PC-3 (cell line): ENCODE measurements at regions not wholly inside any gene's neighbourhood (a gene's known extent, or its start where the extent isn't known, plus 50 kb on each side); places are given as distances from the start of the nearest gene placed in this dataset.

Experiments
- ATAC-seq: fragments of 200-7000 bp; cut with Tn5 transposase; 2 replicates; pipeline ENCODE4 v1.9.1; 2020; ENCODE audit warnings: mild to moderate bottlenecking, moderate library complexity
- BruUV-seq: library from RNA; stranded (reverse); fragments of 400-500 nt; replicated peaks from 2 replicates; lab custom pipeline; 2021; lab: Mats Ljungman, UMichigan
- CTCF ChIA-PET: fragments of 300-600 bp; sonication (Branson Sonifier 250); formaldehyde crosslinking; loops from one replicate; lab custom pipeline; 2022; ENCODE audit warnings: antibody characterized with exemption; lab: Charles Lee
- POLR2A ChIA-PET: fragments of 300-600 bp; sonication (Branson Sonifier 250); formaldehyde crosslinking; loops from one replicate; lab custom pipeline; 2022; ENCODE audit warnings: antibody characterized with exemption; ENCODE audit not compliant: unreplicated experiment; lab: Charles Lee
- DNase-seq: peaks from one replicate; pipeline ENCODE4 v3.0.0-alpha.2; 2015
- H2AFZ ChIP-seq: fragments of 300-600 bp; sonication (generic); 2 replicates; pipeline ENCODE4 v1.6.0; 2016; ENCODE audit warnings: antibody characterized with exemption, low read length
- H3F3A ChIP-seq: fragments of 300-600 bp; sonication (generic); one replicate; pipeline ENCODE4 v1.6.0; 2017; ENCODE audit warnings: antibody characterized with exemption, low read length, control low read depth, mild to moderate bottlenecking; ENCODE audit not compliant: unreplicated experiment
- H3K27ac ChIP-seq: fragments of 300-600 bp; sonication (generic); 2 replicates; pipeline ENCODE4 v1.5.1; 2016; ENCODE audit warnings: mild to moderate bottlenecking, low read length
- H3K27me3 ChIP-seq: fragments of 300-600 bp; sonication (generic); 2 replicates; pipeline ENCODE4 v1.6.1; 2016; ENCODE audit warnings: low read length, mixed read lengths
- H3K36me3 ChIP-seq: fragments of 300-600 bp; sonication (generic); 2 replicates; pipeline ENCODE4 v1.6.1; 2016; ENCODE audit warnings: low read depth, mixed run types, low read length, mixed read lengths
- H3K4me1 ChIP-seq: fragments of 300-600 bp; sonication (generic); 2 replicates; pipeline ENCODE4 v1.5.1; 2016; ENCODE audit warnings: low read length; ENCODE audit not compliant: insufficient read depth
- H3K4me2 ChIP-seq: fragments of 300-600 bp; sonication (generic); 2 replicates; pipeline ENCODE4 v1.6.0; 2016; ENCODE audit warnings: low read length
- H3K4me3 ChIP-seq: fragments of 300-600 bp; sonication (generic); 2 replicates; pipeline ENCODE4 v1.5.1; 2016; ENCODE audit warnings: mild to moderate bottlenecking, low read length, mixed read lengths
- H3K79me2 ChIP-seq: fragments of 300-600 bp; sonication (generic); 2 replicates; pipeline ENCODE4 v1.6.1; 2017; ENCODE audit warnings: low read length, mixed read lengths
- H3K9ac ChIP-seq: fragments of 300-600 bp; sonication (generic); 2 replicates; pipeline ENCODE4 v1.6.0; 2016; ENCODE audit warnings: mild to moderate bottlenecking, low read length
- H3K9me2 ChIP-seq: fragments of 300-600 bp; sonication (generic); replicated peaks from 2 replicates; pipeline ENCODE4 v1.6.1; 2016; ENCODE audit warnings: mixed run types, low read length, mixed read lengths
- H3K9me3 ChIP-seq: fragments of 300-600 bp; sonication (generic); 2 replicates; pipeline ENCODE4 v1.6.1; 2016; ENCODE audit warnings: low read length, mixed read lengths
- H4K20me1 ChIP-seq: fragments of 300-600 bp; sonication (generic); 2 replicates; pipeline ENCODE4 v1.6.1; 2016; ENCODE audit warnings: low read length, mixed read lengths
- EZH2 ChIP-seq: fragments of 300-600 bp; sonication (generic); IDR thresholded peaks from one replicate; pipeline ENCODE4 v1.6.1; 2017; ENCODE audit warnings: antibody characterized with exemption, mild to moderate bottlenecking, low read length; ENCODE audit not compliant: unreplicated experiment
- EZH2phosphoT487 ChIP-seq: fragments of 300-600 bp; sonication (generic); IDR thresholded peaks from 2 replicates; pipeline ENCODE4 v1.6.1; 2018; ENCODE audit warnings: mild to moderate bottlenecking, antibody characterized with exemption, low read length, borderline replicate concordance
- intact Hi-C: fragments of 100-400 bp; cut with micrococcal nuclease; formaldehyde crosslinking; loops from 2 replicates; pipeline ENCODE4 v1.9.0; 2023
- TF ChIP-seq, protein P1 (sequence below): fragments of 300-600 bp; sonication (generic); conservative IDR thresholded peaks from 2 replicates; pipeline ENCODE4 v1.5.1; 2017; ENCODE audit warnings: antibody characterized with exemption, low read depth, mild to moderate bottlenecking, low read length

DNA sequence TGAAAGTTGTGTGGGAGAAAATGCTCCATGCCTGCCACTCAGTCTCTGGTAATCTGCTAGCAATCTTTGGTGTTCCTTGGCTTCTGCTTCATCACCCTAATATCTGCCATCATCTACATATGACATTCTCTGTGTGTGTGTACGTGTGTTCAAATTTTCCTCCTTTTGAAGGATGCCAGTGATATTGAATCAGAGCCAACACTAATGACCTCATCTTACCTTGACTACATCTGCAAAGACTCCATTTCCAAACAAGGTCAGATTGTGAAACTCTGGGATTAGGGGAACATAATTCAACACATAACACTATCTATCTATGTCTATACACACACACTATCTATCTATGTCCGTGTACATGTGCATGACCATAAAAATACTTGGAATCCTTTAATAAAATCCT is 81.4 kb upstream of the IRS2 start:
- POLR2A ChIA-PET: no interaction called here
- Histone ChIP-seq H3K9me2 (no peaks in the 10 kb centered on the region), H3K4me3 (no peak overlapping the region), H3K4me1 (peaks cover 37% of the 10 kb centered on the region), H3K27me3 (no peaks in the 10 kb centered on the region), H3K36me3 (no peaks in the 10 kb centered on the region), H3K79me2 (no peaks in the 10 kb centered on the region), H3K9me3 (no peaks in the 10 kb centered on the region), H4K20me1 (no peaks in the 10 kb centered on the region), H2AFZ (no peak overlapping the region), H3F3A (no peaks in the 10 kb centered on the region), H3K27ac (no peak overlapping the region), H3K9ac (no peak overlapping the region), H3K4me2 (no peak overlapping the region)
- no peak for ATAC-seq
- TF ChIP-seq EZH2 (no peak), EZH2phosphoT487 (no peak)
- TF ChIP-seq, protein P1, sequence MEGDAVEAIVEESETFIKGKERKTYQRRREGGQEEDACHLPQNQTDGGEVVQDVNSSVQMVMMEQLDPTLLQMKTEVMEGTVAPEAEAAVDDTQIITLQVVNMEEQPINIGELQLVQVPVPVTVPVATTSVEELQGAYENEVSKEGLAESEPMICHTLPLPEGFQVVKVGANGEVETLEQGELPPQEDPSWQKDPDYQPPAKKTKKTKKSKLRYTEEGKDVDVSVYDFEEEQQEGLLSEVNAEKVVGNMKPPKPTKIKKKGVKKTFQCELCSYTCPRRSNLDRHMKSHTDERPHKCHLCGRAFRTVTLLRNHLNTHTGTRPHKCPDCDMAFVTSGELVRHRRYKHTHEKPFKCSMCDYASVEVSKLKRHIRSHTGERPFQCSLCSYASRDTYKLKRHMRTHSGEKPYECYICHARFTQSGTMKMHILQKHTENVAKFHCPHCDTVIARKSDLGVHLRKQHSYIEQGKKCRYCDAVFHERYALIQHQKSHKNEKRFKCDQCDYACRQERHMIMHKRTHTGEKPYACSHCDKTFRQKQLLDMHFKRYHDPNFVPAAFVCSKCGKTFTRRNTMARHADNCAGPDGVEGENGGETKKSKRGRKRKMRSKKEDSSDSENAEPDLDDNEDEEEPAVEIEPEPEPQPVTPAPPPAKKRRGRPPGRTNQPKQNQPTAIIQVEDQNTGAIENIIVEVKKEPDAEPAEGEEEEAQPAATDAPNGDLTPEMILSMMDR: no peak
- DNase-seq: no peak
- CTCF ChIA-PET: no interaction called here
- BruUV-seq: no TSS peak
- intact Hi-C loops: no loop called here

DNA sequence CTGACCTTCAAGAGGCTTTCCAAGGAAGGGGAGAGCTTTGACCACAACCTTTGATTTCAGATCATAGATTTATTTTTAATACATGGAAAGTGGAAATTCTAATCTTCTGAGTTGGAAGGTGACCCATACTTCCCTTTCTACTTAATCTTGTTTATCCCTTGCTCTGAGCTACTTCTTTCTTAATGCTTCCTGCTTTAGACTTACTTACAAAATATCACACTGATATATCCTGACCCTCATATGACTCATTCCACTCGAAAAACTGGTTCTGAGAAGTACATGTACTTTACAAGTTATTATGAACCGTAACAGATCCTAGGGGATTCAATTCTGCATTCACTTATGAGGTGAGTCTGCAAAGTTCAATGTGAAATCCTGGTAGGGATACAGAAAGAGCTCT is 76.2 kb upstream of the IRS2 start:
- POLR2A ChIA-PET: interaction anchor here (0.7 kb wide), 1 partner anchor 65 kb away, joined by 3 read pairs; no protein-coding TSS in a partner anchor
- peak; percentile 91 for ATAC-seq
- no peak overlapping the region for H2AFZ ChIP-seq

DNA sequence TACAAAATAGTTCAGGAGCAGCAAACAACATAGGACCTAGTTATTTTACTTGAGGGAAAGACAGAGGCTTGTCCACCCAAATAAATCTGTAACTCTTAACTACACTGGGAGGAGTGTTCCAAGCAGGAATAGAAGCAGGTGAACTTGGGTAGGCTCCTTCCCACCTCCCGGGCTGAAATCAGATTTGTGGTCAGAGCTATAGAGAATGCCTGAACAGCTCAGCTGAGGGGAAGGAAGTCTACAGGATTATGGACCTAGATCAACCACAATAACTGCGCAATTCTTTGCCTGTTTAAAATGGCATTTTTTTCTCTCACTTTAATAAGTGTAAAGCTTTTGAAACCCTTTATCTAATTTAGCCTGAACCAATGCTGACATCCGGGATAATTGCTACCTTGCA is 73.5 kb upstream of the IRS2 start:
- H3K9me2 ChIP-seq: no peaks in the 10 kb centered on the region
- H4K20me1 ChIP-seq: no peaks in the 10 kb centered on the region
- intact Hi-C loops: loop anchor here (5.0 kb wide), 2 partner anchors 157 to 247 kb away; no protein-coding TSS in a partner anchor
- ATAC-seq (no peak), DNase-seq (peak; percentile 8)
- H2AFZ ChIP-seq: no peak overlapping the region
- H3K79me2 ChIP-seq: no peaks in the 10 kb centered on the region
- H3K4me1 ChIP-seq: peaks cover 24% of the 10 kb centered on the region
- ChIA-PET CTCF (no interaction called here), POLR2A (no interaction called here)
- H3K27ac ChIP-seq: no peak overlapping the region
- no peak overlapping the region for H3K4me3 ChIP-seq
- no peak overlapping the region for H3K4me2 ChIP-seq
- no peaks in the 10 kb centered on the region for H3K9me3 ChIP-seq
- H3K27me3 ChIP-seq: no peaks in the 10 kb centered on the region
- no peaks in the 10 kb centered on the region for H3K36me3 ChIP-seq
- H3K9ac ChIP-seq: no peak overlapping the region
- TF ChIP-seq, protein P1: no peak
- no peak for TF ChIP-seq EZH2
- TF ChIP-seq EZH2phosphoT487: no peak
- BruUV-seq: no TSS peak
- no peaks in the 10 kb centered on the region for H3F3A ChIP-seq

More for the DNA sequence above, 76.2 kb upstream of the IRS2 start:
- H3K27ac ChIP-seq: peak overlapping the region; percentile 44
- H3K4me1 ChIP-seq: peaks cover 24% of the 10 kb centered on the region
- H3F3A ChIP-seq: no peaks in the 10 kb centered on the region
- no peaks in the 10 kb centered on the region for H3K36me3 ChIP-seq
- H3K9me2 ChIP-seq: no peaks in the 10 kb centered on the region
- intact Hi-C loops: loop anchor here (5.0 kb wide), 2 partner anchors 155 to 245 kb away; no protein-coding TSS in a partner anchor
- no TSS peak for BruUV-seq
- H3K9me3 ChIP-seq: no peaks in the 10 kb centered on the region
- DNase-seq: peak; percentile 89
- TF ChIP-seq EZH2 (no peak), EZH2phosphoT487 (no peak)
- TF ChIP-seq, protein P1: no peak
- no peaks in the 10 kb centered on the region for H4K20me1 ChIP-seq
- H3K4me2 ChIP-seq: peak overlapping the region; percentile 44
- CTCF ChIA-PET: no interaction called here
- H3K27me3 ChIP-seq: no peaks in the 10 kb centered on the region
- H3K9ac ChIP-seq: no peak overlapping the region
- no peaks in the 10 kb centered on the region for H3K79me2 ChIP-seq
- H3K4me3 ChIP-seq: peak overlapping the region; percentile 32; the same call in 1 of the 2 replicates
